HepG2 (cell line): ENCODE measurements at regions not wholly inside any gene's neighbourhood (a gene's known extent, or its start where the extent isn't known, plus 50 kb on each side); places are given as distances from the start of the nearest gene placed in this dataset.

Source experiments
- ATAC-seq: fragments of 200-7000 bp; cut with Tn5 transposase; 3 replicates; pipeline ENCODE4 v1.9.1; 2020; ENCODE audit warnings: mild to moderate bottlenecking, moderate library complexity
- BruUV-seq: library from RNA; stranded (reverse); fragments of 400-500 nt; replicated peaks from 2 replicates; lab custom pipeline; 2021; lab: Mats Ljungman, UMichigan
- CTCF ChIA-PET: fragments of 300-600 bp; formaldehyde crosslinking; extraction: SDS; loops from one replicate; lab custom pipeline; 2021; ENCODE audit warnings: low total read pairs, inconsistent platforms, low intra/inter-chr PET ratio; lab: Yijun Ruan, JAX
- POLR2A ChIA-PET: fragments of 350-600 bp; sonication (Branson Sonifier 250); formaldehyde crosslinking; loops from one replicate; lab custom pipeline; 2020; ENCODE audit warnings: antibody characterized with exemption, inconsistent platforms; lab: Yijun Ruan, JAX
- DNase-seq: peaks from one replicate; pipeline ENCODE4 v3.0.0-alpha.2; 2015; ENCODE audit warnings: low spot score
- FAIRE-seq: peaks from 3 replicates; lab custom pipeline; 2011; peaks lifted over from hg19 to GRCh38; lab: Jason Lieb, UNC
- H2AFZ ChIP-seq: one replicate; pipeline ENCODE4 v1.6.1; 2011; ENCODE audit warnings: low read length, inconsistent platforms
- H3K27ac ChIP-seq: fragments of 300-600 bp; 3 replicates; pipeline ENCODE4 v1.8.0; 2011; ENCODE audit warnings: mixed run types, mild to moderate bottlenecking, mixed read lengths, low read length, inconsistent platforms; ENCODE audit not compliant: insufficient read depth; ENCODE audit errors: extremely low read length
- H3K27me3 ChIP-seq, 2 experiments: fragments of 200-600 bp in 1 of 2; 2 replicates in 1 of 2; 3 replicates in 1 of 2; pipeline versions ENCODE4 v1.6.0 to v1.8.0; 2011; ENCODE audit warnings: low read length in 2 of 2, mild to moderate bottlenecking in 2 of 2, moderate library complexity in 2 of 2, inconsistent platforms in 1 of 2; ENCODE audit not compliant: insufficient read depth in 2 of 2, control insufficient read depth in 1 of 2
- H3K36me3 ChIP-seq, 2 experiments: fragments of 200-600 bp in 1 of 2; replicated peaks in 1 of 2; 2 replicates in 1 of 2; 3 replicates in 1 of 2; pipeline versions ENCODE4 v1.5.1 to v1.8.0; 2011; ENCODE audit warnings: low read length in 2 of 2, inconsistent platforms in 1 of 2; ENCODE audit not compliant: insufficient read depth in 2 of 2, control insufficient read depth in 1 of 2
- H3K4me1 ChIP-seq: 2 replicates; pipeline ENCODE4 v1.5.1; 2012; ENCODE audit warnings: low read length, inconsistent platforms; ENCODE audit not compliant: insufficient read depth
- H3K4me2 ChIP-seq: 2 replicates; pipeline ENCODE4 v1.6.0; 2011; ENCODE audit warnings: low read depth, low read length, inconsistent platforms
- H3K4me3 ChIP-seq, 3 experiments: fragments of 200-600 bp in 1 of 3; sonication (generic), shearing (Covaris generic) in 1 of 3; replicated peaks in 1 of 3; 2 replicates each; pipeline ENCODE4 v1.5.1; 2011 to 2016; ENCODE audit warnings: low read length in 3 of 3, inconsistent platforms in 2 of 3, low read depth in 2 of 3, mild to moderate bottlenecking in 2 of 3, control low read depth in 1 of 3, mixed read lengths in 1 of 3; ENCODE audit not compliant: insufficient read depth in 1 of 3
- H3K79me2 ChIP-seq: one replicate; pipeline ENCODE4 v1.6.1; 2011; ENCODE audit warnings: low read length, inconsistent platforms; ENCODE audit not compliant: insufficient read depth
- H3K9ac ChIP-seq: 2 replicates; pipeline ENCODE4 v1.6.0; 2011; ENCODE audit warnings: mild to moderate bottlenecking, low read depth, low read length, inconsistent platforms; ENCODE audit not compliant: insufficient read depth
- H3K9me3 ChIP-seq: 2 replicates; pipeline ENCODE4 v1.5.1; 2012; ENCODE audit warnings: mild to moderate bottlenecking, low read length
- H4K20me1 ChIP-seq: 2 replicates; pipeline ENCODE4 v1.6.0; 2011; ENCODE audit warnings: inconsistent platforms, mild to moderate bottlenecking, low read length, moderate library complexity; ENCODE audit not compliant: insufficient read depth
- ARHGAP35 ChIP-seq: sonication (generic); formaldehyde crosslinking; IDR thresholded peaks from 2 replicates; pipeline ENCODE4 v1.9.0; 2022; ENCODE audit warnings: mild to moderate bottlenecking, inconsistent platforms, moderate library complexity, missing genetic modification reagents, borderline replicate concordance
- ATM ChIP-seq: fragments of 450-650 bp; IDR thresholded peaks from 2 replicates; pipeline ENCODE4 v1.7.1; 2017; ENCODE audit warnings: mild to moderate bottlenecking, borderline replicate concordance
- CBX2 ChIP-seq, 2 experiments: fragments of 200-600 bp in 1 of 2; sonication (generic); formaldehyde crosslinking in 1 of 2; IDR thresholded peaks; 2 replicates each; pipeline versions ENCODE4 v1.7.0 to v1.8.1; 2018 to 2022; ENCODE audit warnings: low read depth in 2 of 2, low read length in 1 of 2, mild to moderate bottlenecking in 1 of 2, missing genetic modification reagents in 1 of 2
- DDIT3 ChIP-seq: sonication (generic); formaldehyde crosslinking; IDR thresholded peaks from 2 replicates; pipeline ENCODE4 v1.4.0; 2020; ENCODE audit warnings: mild to moderate bottlenecking, missing genetic modification reagents
- DZIP1 ChIP-seq: sonication (generic); formaldehyde crosslinking; IDR thresholded peaks from 2 replicates; pipeline ENCODE4 v1.5.0; 2020; ENCODE audit warnings: mild to moderate bottlenecking, missing genetic modification reagents
- FOXP1 ChIP-seq, 2 experiments: fragments of 450-650 bp in 1 of 2; IDR thresholded peaks; 2 replicates each; pipeline ENCODE4 v1.6.1; 2017 to 2018; ENCODE audit warnings: antibody characterized with exemption in 1 of 2
- MATR3 ChIP-seq: sonication (generic); formaldehyde crosslinking; IDR thresholded peaks from 2 replicates; pipeline ENCODE4 v1.4.0; 2020; ENCODE audit warnings: missing genetic modification reagents
- NR2F2 ChIP-seq: IDR thresholded peaks from 2 replicates; pipeline ENCODE4 v1.6.1; 2012; ENCODE audit warnings: low read depth, inconsistent platforms, borderline replicate concordance
- PHF21A ChIP-seq: sonication (generic); formaldehyde crosslinking; IDR thresholded peaks from 2 replicates; pipeline ENCODE4 v1.5.0; 2020; ENCODE audit warnings: mild to moderate bottlenecking, missing genetic modification reagents
- POLR2A ChIP-seq, 2 experiments: IDR thresholded peaks; 2 replicates each; pipeline ENCODE4 v1.6.1; 2011; ENCODE audit warnings: low read depth in 2 of 2, low read length in 2 of 2, mild to moderate bottlenecking in 1 of 2, moderate library complexity in 1 of 2; ENCODE audit not compliant: insufficient read depth in 1 of 2
- SUZ12 ChIP-seq: fragments of 150-350 bp; IDR thresholded peaks from 2 replicates; pipeline ENCODE4 v1.6.1; 2014; ENCODE audit warnings: low read depth, low read length
- YY1 ChIP-seq: IDR thresholded peaks from 2 replicates; pipeline ENCODE4 v1.6.1; 2011; ENCODE audit warnings: low read length, low read depth, moderate library complexity, mild to moderate bottlenecking; ENCODE audit not compliant: insufficient read depth, insufficient replicate concordance
- ZFP1 ChIP-seq: IDR thresholded peaks from 2 replicates; pipeline ENCODE4 v1.6.1; 2016
- ZNF12 ChIP-seq: sonication (generic); formaldehyde crosslinking; IDR thresholded peaks from 2 replicates; pipeline ENCODE4 v1.5.0; 2020; ENCODE audit warnings: missing genetic modification reagents
- ZNF614 ChIP-seq: IDR thresholded peaks from 2 replicates; pipeline ENCODE4 v1.6.1; 2018; ENCODE audit warnings: missing biosample characterization, missing genetic modification reagents, inconsistent platforms, borderline replicate concordance
- WGBS: methylation state at CpG from one replicate; pipeline ENCODE4 v1.1.6; 2017; ENCODE audit warnings: low lambda C conversion rate; 5-methylcytosine and 5-hydroxymethylcytosine counted together
- in situ Hi-C: cut with HindIII; loops from 2 replicates; pipeline ENCODE4 v1.10.0; 2017; ENCODE audit warnings: low pct_unique_long_range_greater_than_20kb; ENCODE audit not compliant: extremely low pct_ligation_motif_present
- intact Hi-C: fragments of 100-400 bp; cut with micrococcal nuclease; formaldehyde crosslinking; loops from one replicate; pipeline ENCODE4 v1.10.0; 2022; ENCODE audit not compliant: unreplicated experiment
- TF ChIP-seq, protein P1 (sequence below): sonication (generic); formaldehyde crosslinking; IDR thresholded peaks from 2 replicates; pipeline ENCODE4 v1.4.0; 2020; ENCODE audit warnings: missing genetic modification reagents, mild to moderate bottlenecking, borderline replicate concordance
- TF ChIP-seq, protein P2 (sequence below): fragments of 450-650 bp; IDR thresholded peaks from 2 replicates; pipeline ENCODE4 v1.6.1; 2017
- TF ChIP-seq, protein P3 (sequence below): sonication (generic); formaldehyde crosslinking; IDR thresholded peaks from 2 replicates; pipeline ENCODE4 v1.4.0; 2020; ENCODE audit warnings: missing genetic modification reagents

GRCh38 chr3:66099541-66100065 is 60.9 kb upstream of the MAGI1 start:
- ATAC-seq (no peak), DNase-seq (no peak), FAIRE-seq (no peak)
- ChIA-PET CTCF (no interaction called here), POLR2A (no interaction called here)
- H3K4me1 ChIP-seq = no peaks in the 10 kb centered on the region
- H2AFZ ChIP-seq = no peak overlapping the region
- BruUV-seq = no TSS peak
- no peak overlapping the region for H3K4me2 ChIP-seq
- H3K27ac ChIP-seq = no peak overlapping the region
- H3K9ac ChIP-seq = no peak overlapping the region
- WGBS = 22% methylated on average over 1 of the region's 1 CpG
- no peaks in the 10 kb centered on the region for H3K27me3 ChIP-seq
- in situ Hi-C loops (no loop called here), intact Hi-C loops (no loop called here)
- H3K9me3 ChIP-seq = 0 out of 2 replicates have a peak, but pooled peaks cover 5% of the 10 kb centered on the region
- no peaks in the 10 kb centered on the region for H3K79me2 ChIP-seq
- no peaks in the 10 kb centered on the region for H3K36me3 ChIP-seq
- no peaks in the 10 kb centered on the region for H4K20me1 ChIP-seq
- H3K4me3 ChIP-seq = no peak overlapping the region
- TF ChIP-seq ATM (no peak), ZNF12 (CRISPR knock-in tag) (no peak), YY1 (no peak), FOXP1 (IDR thresholded peaks at IDR 0.05) (no peak), FOXP1 (CRISPR knock-in tag; IDR thresholded peaks at IDR 0.05) (no peak), CBX2 (IDR thresholded peaks at IDR 0.05; ENCODE audit: low read depth, low read length) (no peak), CBX2 (CRISPR knock-in tag; IDR thresholded peaks at IDR 0.05; ENCODE audit: low read depth) (no peak), DZIP1 (CRISPR knock-in tag) (no peak), ARHGAP35 (CRISPR knock-in tag) (no peak), ZNF614 (CRISPR knock-in tag) (no peak), SUZ12 (no peak), MATR3 (no peak), ZFP1 (CRISPR knock-in tag) (no peak), PHF21A (no peak), NR2F2 (no peak), POLR2A (IDR thresholded peaks at IDR 0.05; ENCODE audit: insufficient read depth in 1 of 2, low read depth in 2 of 2, low read length in 2 of 2) (no peak), DDIT3 (CRISPR knock-in tag) (no peak)
- TF ChIP-seq, protein P1, sequence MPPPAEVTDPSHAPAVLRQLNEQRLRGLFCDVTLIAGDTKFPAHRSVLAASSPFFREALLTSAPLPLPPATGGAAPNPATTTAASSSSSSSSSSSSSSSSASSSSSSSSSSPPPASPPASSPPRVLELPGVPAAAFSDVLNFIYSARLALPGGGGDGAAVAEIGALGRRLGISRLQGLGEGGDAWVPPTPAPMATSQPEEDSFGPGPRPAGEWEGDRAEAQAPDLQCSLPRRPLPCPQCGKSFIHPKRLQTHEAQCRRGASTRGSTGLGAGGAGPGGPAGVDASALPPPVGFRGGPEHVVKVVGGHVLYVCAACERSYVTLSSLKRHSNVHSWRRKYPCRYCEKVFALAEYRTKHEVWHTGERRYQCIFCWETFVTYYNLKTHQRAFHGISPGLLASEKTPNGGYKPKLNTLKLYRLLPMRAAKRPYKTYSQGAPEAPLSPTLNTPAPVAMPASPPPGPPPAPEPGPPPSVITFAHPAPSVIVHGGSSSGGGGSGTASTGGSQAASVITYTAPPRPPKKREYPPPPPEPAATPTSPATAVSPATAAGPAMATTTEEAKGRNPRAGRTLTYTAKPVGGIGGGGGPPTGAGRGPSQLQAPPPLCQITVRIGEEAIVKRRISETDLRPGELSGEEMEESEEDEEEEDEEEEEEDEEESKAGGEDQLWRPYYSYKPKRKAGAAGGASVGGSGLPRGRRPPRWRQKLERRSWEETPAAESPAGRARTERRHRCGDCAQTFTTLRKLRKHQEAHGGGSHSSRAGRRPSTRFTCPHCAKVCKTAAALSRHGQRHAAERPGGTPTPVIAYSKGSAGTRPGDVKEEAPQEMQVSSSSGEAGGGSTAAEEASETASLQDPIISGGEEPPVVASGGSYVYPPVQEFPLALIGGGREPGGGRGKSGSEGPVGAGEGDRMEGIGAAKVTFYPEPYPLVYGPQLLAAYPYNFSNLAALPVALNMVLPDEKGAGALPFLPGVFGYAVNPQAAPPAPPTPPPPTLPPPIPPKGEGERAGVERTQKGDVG (CRISPR knock-in tag) = no peak
- TF ChIP-seq, protein P2, sequence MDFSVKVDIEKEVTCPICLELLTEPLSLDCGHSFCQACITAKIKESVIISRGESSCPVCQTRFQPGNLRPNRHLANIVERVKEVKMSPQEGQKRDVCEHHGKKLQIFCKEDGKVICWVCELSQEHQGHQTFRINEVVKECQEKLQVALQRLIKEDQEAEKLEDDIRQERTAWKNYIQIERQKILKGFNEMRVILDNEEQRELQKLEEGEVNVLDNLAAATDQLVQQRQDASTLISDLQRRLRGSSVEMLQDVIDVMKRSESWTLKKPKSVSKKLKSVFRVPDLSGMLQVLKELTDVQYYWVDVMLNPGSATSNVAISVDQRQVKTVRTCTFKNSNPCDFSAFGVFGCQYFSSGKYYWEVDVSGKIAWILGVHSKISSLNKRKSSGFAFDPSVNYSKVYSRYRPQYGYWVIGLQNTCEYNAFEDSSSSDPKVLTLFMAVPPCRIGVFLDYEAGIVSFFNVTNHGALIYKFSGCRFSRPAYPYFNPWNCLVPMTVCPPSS = no peak
- TF ChIP-seq, protein P3, sequence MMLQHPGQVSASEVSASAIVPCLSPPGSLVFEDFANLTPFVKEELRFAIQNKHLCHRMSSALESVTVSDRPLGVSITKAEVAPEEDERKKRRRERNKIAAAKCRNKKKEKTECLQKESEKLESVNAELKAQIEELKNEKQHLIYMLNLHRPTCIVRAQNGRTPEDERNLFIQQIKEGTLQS (CRISPR knock-in tag) = no peak
